NCI-H1105 (cell line): ENCODE measurements at regions not wholly inside any gene's neighbourhood (a gene's known extent, or its start where the extent isn't known, plus 50 kb on each side); places are given as distances from the start of the nearest gene placed in this dataset.

ENCODE experiments used
- DNase-seq: peaks from one replicate; lab custom pipeline; 2025; lab: John Stamatoyannopoulos, UW

DNA sequence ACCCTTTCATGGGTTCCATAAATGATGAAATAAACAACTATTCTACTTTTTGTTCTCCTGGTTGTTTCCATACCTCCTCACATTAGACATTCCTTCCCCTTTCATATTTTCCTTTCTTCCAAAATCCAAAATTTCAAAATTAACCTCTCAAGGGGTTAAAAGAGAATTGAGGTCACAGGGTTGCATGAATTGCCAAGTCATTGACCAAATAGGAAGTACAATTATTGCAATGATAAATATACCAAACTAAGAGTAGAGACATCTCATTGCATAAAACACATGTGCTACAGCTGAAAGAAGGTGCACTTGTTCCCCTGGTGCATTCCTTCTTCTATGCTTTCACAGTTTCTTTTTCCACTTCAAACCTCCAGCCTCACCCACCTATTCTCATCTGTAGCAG lies 136.1 kb downstream of the KCTD12 start:
- DNase-seq = no peak

DNA sequence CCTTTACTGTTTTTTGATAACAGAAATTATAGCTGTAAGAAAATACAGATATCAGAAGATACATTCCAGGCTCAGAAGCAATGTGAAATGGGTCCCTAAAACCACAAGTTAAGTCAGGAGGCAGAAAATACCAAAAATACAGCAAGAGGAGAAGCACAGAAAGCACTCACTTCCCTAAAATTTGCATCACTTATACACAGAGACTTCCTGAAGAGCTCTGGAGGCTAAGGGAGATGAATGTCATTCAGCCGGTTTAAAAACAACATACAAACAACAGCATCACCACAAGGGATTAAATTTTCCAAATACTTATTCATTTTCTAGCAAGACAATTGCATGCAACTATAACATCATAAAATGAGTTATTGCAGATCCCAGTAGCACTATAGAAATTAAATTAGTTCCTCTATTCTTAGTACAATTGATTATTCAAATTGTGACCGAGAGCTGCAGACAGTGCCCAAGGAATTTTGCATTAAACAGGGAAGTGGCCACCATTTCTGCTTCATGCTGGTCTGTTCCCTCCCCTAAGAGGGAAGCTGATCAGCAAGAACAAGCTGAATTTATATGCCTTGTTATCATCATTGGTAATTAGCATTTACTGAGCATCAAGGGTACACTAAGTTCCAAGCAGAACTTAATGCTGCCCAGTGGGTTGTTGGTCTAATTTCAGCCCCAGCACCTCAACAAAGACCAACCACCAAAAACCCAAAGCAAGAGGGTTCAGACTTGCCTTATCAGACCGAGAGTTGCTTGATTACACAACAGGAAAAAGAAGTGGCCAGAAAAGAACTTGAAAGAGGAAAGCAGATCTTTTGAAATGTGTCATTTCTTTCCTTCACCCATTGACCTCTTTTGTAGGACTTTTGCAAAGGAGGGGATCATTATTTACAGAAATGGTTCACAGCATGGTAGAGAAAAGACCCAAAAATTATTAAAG lies 140.7 kb downstream of the KCTD12 start:
- DNase-seq = no peak

DNA sequence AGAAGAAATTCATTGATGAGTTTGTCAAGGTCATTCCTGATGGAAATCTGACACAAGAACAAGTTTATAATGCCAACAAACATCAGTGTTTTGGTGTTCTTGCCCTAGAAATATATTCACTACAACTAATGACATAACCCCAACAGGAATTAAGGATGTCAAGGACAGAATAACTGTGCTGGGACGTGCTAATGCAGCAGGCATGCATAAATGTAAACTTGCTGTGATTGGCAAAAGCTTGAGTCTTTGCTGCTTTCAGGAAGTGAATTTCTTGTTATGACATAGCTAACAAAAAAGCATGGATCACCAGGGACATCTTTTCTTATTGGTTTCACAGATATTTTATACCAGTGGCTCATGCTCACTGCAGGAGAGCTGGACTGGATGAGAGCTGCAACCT lies 144.6 kb downstream of the KCTD12 start:
- DNase-seq = no peak

DNA sequence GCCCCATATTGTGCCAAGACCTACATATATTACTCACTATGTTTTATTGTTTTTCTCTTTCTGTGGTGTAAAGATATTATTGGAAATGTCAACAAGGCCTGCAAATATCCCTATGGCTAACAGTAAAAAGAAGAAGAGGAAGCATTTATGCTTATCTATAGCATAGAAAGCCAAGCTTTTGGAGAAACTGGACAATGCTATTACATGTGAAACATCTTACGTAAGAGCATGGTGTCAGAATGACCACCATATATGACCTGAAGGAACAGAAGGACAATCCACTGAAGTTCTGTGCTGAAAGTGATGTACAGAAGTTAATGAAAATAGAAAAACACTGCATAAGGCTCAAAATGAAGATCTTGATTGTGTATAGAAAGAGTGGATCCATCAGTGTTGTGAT lies 145.2 kb downstream of the KCTD12 start:
- no peak for DNase-seq

DNA sequence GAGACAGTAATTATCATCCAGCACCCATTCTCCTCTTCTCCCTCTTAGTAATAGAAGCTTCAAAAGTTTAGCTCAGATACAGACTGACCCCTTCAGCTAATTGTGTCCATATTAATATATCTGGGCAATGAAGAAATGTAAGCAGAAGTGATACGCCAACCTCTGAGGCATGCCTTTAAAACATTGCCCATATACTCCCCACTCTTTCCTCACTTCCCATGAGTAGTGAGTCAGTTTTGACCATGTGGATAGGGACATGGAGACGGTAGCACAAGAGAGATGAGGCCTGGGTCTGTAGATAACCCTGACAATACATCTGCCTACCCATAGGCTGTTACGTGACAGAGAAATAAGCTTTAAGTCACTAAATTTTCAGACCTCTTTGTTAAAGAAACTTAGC lies 147.6 kb downstream of the KCTD12 start:
- DNase-seq = no peak

DNA sequence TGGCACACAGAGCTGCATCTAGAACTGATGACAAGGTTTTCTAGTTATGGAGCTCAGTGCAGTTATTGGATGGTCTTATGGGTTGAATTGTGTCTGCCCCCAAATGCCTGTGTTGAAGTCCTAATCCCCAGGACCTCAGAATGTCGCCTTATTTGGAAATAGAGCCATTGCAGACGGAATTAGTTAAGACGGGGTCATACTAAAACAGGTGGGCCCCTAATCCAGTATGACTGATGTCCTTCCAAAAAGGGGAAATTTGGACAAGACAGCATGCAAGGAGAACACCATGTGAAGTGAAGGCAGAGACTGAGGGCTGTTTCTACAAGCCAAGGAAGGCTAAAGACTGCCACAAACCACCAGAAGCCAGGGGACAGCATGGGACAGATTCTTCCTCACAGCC lies 148.7 kb downstream of the KCTD12 start:
- no peak for DNase-seq

DNA sequence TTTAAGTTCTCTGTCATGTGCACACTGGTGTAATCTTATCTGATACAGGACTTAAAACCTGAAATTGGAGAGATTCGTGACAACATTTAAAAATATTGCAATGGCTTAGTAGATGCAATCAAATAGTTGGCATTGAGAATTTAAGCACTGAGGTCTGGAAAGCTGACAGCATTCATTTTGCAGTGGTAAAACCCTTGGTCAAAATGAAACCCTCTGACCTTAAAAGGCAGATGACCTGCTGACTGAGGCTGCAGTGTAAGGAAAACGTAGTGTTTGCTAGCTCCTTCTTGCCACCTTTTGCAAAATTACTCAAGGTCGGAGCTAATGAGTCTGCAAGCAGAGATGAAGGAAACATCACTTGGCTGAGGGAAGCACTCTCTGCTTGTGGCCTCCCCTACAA lies 150.6 kb downstream of the KCTD12 start:
- DNase-seq = no peak

DNA sequence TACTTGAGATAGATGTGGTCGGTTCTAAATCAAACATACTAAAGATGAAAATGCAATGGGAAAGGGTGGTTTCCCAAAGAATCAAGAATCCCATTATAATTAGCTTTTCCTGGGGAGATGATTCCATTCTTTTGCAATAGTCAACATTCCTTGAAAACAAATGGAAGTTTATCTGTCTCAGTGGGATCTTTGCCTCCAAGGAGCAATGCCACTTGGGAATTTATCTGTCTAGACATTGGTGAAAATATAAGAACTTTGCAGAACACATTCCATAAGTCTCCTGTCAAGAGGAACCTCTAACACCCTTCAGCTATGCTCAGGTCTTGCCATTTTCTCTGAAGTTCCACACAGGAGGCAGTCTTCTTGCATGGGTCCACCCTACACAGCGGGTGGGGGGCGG lies 152.5 kb downstream of the KCTD12 start:
- no peak for DNase-seq

DNA sequence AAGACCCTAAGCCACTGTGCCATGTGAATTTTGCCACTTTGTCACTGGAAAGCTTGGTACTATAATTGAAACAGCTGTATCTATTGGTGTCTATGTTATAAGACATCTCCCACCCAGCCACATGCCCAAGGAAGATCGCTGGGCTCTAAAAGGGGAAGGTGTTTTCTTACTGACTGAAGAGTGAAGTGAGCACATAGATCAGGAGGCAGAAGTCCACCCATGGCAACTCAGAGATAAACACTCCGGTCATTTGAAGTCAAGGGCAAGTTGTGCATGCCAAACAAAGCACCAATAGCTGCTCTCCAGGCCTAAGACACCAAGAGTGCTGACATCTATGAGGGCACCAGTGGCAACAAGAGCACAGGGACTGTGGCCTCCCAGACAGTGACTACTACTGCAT lies 153.8 kb downstream of the KCTD12 start:
- no peak for DNase-seq

DNA sequence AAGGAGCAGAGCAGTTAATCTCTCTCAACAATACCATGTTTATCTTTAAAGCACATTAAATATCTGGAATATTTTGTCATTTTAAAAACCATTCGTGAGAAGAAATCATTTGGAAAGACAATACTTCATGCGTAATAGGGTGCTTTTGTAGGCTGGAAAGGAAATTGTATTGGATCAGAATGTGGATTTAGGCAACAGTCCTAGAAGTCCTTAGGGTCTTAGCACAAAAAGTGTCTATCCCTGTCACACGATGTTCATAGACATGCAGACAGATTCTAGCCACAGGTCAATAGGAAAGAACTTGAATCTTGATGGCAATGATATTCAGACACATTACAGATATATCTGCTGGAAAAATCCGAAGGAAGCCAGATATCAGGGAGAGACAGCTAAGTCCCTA lies 156.0 kb downstream of the KCTD12 start:
- DNase-seq = no peak

DNA sequence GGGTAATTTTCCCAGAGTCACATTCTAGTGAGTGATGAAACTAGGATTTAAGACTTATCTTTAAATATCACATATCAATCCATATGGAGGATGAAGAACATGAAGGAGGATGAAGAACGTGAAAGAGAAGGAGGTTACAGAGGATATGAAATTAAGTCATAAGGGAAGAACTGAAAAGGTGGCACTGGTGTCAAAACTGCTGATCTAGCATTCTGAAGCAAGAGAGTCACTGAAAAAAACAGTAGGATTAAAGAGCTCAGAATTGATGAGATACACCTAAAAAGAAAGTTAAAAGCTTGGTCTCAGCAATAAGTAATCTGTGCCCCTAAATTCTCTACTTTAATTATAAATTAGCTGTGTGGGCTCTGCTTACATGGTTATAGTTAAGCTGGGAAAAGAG lies 156.5 kb downstream of the KCTD12 start:
- no peak for DNase-seq

DNA sequence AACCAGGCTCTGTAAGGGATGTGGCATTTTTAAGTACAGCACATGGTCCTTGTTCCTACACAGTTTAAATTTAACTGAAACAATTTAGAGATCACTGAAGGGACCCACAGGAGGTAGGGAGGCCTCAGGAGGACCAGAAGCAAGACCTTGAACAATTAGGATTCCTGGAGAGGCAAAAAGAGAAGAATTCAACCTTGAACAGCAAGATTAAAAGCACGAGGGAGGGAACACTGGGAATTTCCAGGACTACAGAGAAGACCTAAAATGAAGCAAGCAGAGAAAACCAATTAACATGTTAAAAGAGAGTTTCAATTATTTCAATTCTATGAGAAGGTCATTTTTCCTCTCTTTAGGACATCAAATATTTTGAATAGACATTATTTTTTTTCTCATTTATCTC lies 160.3 kb downstream of the KCTD12 start:
- no peak for DNase-seq

DNA sequence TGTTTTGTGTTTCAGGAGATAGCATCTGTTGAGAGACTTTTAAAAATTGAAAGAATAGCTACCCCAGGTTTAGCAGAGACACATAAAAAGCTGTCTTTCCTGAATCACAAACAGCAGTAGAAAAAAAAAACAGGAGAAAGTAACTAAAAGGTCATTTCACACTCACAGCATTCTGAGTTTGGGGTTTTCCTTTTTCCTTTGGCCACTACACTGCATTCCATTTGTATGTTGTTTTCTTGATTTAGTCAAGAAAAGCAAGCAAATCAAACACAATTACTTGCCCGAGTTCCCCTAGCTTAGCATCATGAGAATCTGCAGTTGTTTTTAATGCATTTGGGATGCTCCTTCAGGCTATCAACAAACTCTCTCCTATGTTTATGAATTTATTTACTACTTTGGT lies 161.0 kb downstream of the KCTD12 start:
- no peak for DNase-seq

DNA sequence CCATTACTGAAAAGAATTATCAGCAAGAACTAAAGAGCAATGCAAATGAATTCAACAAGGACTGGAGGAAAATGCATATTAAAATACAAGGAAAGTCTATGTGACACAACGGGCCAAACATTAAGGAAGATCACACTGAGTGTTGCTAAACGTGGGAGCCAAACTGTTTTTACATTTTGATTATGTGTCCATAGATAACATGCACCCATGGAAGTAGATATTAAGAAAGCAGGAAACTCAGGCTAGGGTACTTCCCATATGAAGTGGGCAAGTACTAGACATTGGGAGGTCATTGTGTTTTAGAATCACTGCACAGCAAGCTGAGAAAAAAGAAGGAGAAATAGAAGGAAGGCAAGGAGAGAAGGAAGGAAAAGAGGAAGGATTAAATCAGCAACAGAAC lies 161.8 kb downstream of the KCTD12 start:
- DNase-seq = no peak

DNA sequence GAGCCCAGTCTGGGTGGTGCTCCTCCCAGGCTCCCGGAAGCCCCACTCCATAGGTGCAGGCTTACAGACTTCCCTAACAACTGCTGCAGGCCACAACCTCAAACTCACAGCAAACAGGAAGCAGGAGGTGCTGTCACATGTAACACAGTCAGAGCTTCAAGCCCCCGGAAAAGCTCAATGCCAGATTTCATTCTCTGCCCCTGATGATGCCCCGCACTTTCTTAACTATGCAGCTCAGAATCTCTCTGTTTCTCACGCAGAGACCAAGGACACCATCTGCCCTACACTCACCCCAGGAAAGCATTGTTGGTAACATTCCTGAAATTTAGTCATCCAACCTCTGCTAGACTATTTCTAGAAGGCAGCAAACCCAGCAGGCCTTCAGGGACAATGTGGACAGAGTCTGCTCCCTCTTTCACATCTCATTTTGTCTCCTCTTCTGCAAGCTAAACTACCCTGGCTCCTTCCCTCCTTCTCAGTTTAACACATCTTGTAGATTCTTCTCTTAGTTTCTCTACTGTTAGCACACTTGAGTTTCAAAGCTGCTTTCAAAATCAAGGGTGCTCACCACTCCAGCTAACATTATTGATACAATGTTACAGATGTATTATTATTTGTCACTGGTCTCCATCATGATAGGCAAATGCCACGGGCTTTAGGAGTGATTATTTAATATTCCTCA lies 162.5 kb downstream of the KCTD12 start:
- DNase-seq = no peak

DNA sequence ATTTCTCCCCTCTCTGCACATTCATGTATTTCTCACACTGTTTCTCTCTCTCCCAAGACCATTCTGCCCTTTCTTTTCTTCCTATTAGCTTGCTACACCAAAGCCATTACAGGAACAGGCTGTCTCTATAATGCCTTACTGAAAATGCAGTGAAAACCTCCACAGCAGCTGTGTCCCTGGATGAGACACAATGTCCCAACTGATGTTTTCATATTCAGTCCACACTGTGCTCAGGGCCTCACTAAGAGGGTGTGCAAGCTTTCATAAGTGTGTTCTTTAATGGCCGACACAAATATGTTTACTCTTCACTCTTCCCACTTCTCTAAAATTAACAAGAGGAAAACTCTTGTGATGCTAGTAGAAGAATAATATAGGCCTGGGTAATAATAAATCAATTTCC lies 163.4 kb downstream of the KCTD12 start:
- DNase-seq = no peak

DNA sequence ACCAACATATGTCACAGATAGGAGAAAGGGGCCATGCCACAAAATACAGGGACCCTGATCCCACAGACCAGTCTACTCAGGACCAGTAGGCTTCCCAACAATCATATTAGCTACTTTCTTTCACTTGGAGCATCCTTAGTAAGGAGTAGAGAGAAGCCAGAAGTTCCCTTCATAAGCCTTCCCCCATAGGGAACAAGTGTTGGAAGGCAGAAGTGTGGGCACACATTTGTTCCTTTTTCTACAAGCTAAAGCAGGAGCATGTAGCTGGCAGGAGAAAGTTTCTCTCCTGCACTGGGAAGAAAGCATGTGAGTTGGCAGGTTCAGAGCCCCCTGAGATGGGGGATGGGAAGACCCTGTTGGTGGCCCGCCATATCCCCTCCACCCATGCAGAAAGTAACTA lies 165.4 kb downstream of the KCTD12 start:
- DNase-seq = no peak

DNA sequence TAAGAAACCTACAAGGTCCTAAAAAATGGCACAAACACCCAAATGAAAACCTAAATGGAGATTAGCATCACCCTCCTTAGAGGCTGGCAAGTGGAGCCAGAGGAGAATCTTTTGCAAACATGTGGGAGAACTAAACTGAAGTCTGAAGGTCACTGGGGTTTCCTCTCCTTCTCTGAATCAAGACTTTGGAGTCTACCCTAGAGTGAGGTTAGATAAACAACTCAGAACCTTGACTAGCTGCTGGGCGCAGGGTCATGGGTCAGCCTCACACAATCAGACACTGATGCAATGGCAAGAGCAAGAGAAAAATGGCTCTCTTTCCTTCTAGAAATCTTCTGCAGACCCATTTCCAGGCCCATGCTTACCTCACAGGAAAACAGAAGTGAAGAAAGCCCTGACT lies 165.8 kb downstream of the KCTD12 start:
- DNase-seq = no peak

DNA sequence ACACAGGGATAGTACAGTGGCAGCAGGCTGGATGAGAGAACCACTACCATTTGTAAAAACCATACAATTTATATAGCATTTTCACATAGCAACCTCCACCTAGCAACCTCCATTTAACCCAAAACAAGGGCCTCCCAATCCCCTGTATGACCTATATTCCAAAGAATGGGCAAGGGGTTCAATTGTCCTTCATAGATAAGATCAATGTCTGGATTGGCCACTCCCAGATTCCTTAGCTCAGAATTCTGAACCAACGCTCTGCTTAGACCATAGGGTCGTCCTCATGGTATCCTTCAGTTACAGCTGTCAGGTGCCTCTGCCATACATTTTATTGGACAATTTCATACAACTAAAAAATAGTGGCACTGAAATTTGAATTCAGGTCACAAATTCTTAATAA lies 166.2 kb downstream of the KCTD12 start:
- DNase-seq = no peak

DNA sequence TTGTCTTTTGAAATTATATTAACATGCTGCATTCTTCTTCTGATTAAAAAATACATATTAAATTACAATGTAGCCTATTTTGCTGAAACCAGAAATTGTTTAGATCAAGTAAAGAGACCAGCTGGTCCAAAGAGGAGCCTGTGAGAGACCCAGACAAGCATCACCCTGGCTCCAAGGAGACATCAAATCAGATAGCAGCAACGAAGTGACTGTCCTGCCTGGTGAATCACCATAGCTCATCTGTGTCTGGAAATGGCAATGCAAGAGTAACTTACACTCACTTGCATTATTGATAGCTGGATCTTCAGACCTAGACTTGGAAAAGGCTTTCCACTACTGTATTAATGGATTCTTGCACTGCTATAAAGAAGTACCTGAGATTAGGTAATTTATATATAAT lies 169.1 kb downstream of the KCTD12 start:
- DNase-seq = no peak

DNA sequence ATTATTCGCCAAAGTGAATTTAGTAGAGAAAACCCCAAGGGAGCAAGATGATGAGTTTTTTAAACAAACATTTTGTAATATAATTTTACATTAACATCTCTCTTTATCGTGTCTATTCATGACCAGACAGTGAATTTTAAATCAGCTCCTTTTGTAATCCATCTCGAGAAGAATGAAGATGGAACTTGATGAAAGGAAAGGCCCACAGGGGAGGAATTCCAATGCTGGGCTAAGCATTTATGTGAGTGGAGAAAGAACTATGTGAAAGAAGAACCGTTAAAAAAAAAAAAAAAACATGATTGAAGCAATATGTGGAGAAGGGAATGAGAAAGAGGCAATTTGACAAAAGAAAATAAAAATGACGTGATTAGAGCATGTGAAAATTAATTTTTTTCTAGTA lies 170.6 kb downstream of the KCTD12 start:
- no peak for DNase-seq

DNA sequence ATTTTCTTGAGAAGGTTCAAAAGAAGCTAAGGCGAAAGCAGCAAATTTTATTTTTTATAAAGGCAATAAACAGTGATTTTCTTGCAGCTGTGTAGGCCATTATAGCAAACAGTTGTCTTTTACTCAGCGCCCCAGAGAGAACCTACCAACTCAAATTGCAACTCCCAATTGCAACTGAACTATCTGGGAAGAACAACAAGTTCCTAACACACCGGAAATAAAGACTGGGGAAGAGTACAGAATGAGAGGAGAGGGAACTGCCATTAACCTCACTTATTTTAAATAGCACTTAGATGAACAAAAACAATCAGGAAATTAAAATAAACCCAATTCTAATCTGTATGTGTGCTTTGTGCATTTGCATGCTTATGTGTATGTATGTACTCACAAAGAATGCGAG lies 171.1 kb downstream of the KCTD12 start:
- DNase-seq = no peak

DNA sequence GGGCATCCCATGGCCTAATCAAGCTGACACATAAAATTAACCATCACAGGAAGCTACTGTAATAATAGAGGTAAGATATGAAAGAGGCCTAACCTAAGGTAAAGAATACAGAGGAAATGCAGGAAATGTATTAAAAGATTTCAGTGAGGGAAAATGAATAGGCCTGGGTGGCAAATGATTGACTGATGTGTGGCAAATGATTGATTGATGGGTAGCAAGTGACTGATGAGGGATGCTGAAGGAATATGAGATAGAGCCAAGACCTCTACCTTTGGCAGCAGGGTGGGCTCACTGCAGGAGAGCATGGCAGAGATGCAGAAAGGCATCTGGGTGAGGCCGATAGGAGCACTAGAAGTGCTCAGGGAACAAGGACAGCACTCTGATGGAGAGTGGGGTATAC lies 172.9 kb downstream of the KCTD12 start:
- DNase-seq = no peak
